ENCODE measurements at regions not wholly inside any gene's neighbourhood (a gene's known extent, or its start where the extent isn't known, plus 50 kb on each side); places are given as distances from the start of the nearest gene placed in this dataset.

- TF ChIP-seq CTCF (conservative IDR thresholded peaks at IDR 0.05 in 1 of 2, IDR thresholded peaks at IDR 0.05 in 1 of 2; ENCODE audit: extremely low read depth in 1 of 2, insufficient read depth in 1 of 2, low read depth in 1 of 2, low read length in 2 of 2): no peak
- TF ChIP-seq EZH2 (IDR thresholded peaks at IDR 0.05; ENCODE audit: borderline replicate concordance, low read length): no peak
Observed at GRCh38 chr14:95981965-95982364, 57.2 kb upstream of the C14orf132 start.
